ENCODE measurements at regions not wholly inside any gene's neighbourhood (a gene's known extent, or its start where the extent isn't known, plus 50 kb on each side); places are given as distances from the start of the nearest gene placed in this dataset.

DNA sequence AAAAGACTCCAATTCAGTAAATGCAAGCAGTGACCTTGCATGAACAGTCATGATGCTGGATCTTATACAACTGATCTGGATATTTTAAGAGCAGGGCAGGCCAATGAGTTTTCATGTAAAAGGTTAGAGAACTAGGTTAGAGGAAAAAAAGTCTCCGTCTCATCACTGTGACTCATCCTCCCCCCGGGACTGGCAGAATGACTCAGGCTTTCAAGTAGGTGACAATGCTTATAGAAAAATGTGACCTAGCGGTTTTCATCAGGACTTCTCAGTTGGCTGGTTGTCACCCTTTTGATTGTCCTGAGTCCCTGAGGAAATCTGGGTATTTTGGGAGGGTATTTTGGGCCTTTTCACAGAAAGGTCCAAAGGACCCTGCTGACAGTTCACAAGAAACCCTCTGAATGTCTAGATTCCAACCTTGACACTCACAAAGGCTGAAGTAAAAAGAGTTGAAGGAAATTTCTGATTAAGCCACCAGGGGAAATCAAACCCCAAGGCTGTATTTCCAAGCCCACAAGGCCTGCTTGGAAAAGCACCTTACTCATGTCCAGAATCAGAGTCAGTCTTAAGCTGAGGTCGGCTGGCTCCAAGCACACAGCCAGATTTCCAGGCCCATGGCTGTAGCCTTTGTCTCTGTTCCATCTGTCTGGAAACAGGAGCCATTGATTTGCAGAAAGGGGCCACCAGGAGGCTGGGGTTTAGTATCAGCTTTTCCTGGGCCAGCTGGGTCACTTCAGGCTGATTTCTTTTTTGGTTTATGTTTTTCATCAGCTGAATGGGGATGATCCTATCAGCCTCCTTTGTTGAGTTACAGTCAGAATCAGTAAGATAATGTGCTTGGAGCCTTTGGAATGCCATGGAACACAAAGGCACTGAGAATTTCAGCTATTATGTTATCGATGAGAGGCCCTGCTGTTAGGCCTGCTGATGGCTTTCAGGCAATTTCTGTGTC lies 226.4 kb upstream of the HABP2 start:
- peak; percentile 70 for DNase-seq (ENCODE audit: low read depth)

DNA sequence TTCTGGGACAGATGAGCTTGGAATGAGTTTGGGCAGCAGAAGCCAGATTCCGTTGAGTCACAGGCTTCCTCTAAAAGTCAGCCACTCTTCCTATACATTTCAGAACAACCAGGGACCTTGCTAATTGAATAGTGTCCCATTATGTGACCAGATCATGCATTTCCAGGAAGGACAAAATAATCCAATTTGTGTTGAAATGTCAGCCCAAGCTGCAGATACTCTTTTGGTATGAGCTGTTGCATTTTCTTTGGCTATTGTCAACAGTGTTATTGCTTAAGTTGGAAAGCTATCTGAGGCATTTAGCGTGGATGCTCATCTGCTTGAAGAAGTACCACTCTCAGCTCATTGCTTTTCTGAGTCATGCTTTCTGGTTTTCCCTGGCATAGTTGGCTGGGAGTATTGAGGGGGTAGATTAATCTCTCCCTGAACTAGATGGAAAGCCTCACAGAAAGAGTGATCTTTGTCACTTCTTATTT lies 223.7 kb upstream of the HABP2 start:
- peak; percentile 62 for DNase-seq (ENCODE audit: low read depth)

DNA sequence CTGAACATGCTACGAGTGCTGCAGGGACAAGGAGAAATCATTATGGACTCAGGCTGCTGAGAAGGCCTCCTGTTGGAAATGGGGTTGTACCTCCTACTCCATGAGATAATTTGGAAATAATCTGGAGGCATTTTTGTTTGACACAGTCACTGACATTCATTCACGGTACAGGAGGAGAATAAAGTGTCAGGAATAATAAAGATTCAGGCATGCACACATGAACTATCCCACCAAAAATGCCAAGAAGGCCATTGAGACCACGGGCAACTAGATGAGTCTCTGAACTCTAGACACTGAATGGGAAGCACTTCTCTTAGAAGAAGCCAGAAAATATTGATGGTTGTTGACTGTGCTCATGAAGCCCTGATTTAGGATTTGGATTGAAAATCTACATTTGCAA lies 220.9 kb upstream of the HABP2 start:
- no peak for DNase-seq (ENCODE audit: low read depth)

DNA sequence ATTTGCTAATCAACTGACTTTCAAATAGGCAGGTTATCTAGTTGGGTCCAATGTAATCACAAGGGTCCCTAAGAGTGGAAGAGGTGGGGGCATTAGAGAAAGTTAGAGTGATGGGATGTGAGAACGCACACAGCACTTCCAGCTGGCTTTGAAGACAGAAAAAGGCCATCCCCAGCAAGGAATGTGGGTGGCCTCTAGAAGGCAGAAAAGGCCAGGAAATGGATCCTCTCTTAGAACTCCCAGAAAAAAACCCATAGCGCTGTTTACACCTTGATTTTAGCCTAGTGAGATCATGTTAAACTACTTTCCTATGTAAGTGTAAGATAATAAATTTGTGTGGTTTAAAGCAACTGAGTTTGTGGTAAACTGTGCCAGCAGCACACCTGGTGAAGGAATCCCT lies 219.5 kb upstream of the HABP2 start:
- no peak for DNase-seq (ENCODE audit: low read depth)

DNA sequence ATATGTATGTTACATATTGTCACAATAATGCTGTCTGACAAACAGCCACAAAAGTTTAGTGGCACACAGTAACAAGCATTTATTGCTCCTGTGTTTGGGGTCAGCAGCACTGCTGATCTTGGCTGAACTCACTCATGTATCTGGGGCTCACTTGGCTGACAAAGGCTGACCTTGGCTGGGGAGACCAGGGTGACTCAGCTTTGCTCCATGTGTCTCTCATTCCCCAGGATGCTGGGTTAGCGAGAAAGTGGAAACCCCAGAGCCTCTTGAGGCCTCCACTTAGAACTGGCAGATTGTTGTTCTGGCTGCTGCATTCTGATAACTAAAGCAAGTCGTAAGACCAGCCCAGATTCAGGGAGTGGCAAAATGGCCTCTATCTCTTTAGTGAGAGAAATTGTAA lies 217.3 kb upstream of the HABP2 start:
- DNase-seq (ENCODE audit: low read depth) = peak; percentile 72

DNA sequence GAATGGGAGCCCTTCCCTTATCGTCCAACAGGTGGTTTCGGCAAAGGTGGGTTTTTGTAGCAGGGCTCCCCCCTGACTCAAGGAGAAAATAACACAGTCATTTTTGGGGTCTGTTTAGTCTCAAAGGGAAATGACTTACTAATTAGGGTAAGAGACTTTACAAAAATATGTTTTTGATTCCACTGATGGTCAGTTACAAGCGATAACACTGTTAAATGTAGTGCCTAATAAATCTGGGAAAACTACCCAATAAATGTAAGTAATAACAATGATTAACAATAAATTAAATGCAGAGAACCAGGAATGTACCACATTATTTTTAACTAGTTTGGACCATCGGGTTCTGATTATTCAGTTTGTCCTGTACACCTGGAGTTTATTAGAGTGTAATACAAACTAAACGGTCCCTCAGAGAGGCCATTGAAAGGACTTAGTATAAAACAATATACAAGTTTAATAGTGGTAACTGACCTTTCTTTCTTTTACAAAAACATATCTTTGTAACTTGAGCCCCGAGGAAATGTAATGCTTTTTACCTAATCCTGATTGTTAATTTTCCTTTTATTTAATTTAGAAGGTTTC lies 216.2 kb upstream of the HABP2 start:
- no peak for DNase-seq (ENCODE audit: low read depth)

DNA sequence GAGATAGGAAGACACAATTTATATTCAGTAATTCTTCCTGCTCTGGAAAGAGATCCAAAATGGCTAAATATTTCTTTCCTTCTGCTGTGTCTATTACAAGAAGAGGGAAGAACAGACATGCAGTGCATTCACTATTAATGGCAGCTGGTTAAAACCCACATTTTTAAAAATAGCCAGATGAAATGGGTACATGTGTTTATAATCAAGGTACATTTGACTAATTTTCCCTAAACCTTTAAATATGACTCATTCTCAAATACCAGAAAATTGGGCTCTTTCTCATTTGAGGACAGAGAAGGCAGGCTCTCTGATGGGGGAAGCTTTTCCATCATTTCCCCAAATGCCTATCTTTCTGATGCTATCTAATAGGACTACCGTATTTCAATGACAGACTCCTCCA lies 215.7 kb upstream of the HABP2 start:
- DNase-seq (ENCODE audit: low read depth) = peak; percentile 4

DNA sequence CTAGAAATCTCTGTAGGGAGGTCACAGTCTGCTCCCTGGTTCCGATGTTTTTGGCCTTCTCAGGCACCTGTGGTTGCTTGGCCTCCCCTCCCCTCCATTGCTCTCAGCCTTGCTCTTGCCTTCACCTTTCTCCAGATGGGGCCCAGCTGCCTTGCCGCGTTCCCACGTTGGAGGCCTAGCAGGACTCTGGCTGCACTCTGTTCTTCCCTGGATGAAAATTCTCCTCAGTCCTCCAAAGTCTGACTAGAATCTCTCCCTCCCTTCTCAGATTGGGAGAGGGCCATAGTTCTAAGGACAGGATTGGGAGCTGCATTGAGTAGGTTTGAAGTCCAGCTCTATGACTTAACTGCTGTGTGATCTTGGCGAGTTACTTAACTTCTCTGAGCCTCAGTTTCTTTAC lies 213.7 kb upstream of the HABP2 start:
- DNase-seq (ENCODE audit: low read depth) = no peak

DNA sequence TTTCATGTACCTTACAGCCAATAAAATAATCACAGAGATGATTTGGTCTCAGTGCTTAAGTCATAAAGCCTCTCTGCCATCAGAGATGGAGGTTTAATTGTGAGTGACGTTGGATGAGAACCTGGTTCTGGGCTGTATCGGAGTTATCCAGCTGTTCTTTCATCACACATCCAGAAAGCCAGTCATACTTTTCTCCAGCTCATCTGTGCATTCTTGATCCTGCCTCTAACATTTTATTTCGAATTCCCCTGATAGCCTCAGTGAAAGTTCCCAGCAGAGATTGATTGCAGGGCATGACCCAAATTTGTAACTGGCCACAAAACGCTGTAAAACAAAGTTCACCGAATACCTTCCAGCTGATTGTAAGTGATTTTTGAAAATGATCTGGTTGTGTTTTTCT lies 212.6 kb upstream of the HABP2 start:
- DNase-seq (ENCODE audit: low read depth) = no peak

DNA sequence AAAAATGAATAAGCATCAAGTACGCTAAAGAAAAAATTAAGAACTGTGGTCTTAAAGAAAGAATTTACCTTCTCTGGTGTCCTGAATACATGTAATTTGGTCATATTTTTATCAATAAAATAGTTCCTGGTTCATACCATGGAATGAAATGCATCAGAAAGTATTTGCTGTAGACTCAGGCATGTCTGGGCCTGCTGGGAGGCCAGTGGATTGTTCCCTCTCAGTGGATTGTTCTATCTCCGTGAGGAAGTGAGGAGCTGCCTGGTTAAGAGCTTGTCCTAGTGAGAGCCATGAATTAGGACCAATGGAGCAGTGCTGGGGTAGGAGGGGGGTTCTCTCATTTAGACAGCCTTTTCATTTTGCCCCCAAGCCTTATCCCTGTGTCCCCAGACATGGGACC lies 211.7 kb upstream of the HABP2 start:
- DNase-seq (ENCODE audit: low read depth) = no peak

DNA sequence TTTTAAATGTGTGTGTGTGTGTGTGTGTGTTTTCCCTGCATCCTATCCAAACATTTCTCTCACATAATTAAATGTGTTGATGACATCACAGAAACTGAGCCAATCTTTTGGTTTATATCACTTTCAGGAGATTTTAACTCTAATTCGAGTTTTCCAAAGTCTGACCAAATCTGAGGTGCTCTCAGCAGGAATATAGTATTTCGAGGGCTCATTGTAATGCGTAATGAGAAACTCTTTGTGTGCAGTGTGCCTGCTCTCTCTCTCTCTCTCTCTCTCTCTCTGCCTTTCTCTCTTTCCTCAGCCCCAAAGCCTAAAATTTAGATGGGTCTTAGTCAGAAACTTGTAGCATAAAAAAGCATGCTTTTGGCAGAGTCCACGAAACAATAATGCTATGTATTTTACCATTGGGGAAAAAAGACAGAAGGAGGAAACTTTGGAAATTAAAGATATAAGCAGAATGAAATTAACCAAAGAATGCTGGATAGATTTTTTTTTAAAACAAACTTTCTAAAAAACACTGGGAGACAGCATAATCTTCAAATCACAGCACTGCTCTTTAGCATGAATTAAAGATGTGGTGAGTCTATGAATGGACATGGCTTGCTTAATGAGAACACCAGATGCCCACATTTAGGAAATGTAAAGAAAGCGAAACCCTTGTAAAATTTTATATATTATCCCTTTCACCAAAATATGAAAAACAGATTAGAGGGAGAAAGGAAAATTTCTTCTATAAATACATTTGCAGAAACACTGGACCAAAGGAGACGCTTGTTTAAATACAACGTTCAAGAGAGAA lies 206.8 kb upstream of the HABP2 start:
- DNase-seq (ENCODE audit: low read depth) = no peak

DNA sequence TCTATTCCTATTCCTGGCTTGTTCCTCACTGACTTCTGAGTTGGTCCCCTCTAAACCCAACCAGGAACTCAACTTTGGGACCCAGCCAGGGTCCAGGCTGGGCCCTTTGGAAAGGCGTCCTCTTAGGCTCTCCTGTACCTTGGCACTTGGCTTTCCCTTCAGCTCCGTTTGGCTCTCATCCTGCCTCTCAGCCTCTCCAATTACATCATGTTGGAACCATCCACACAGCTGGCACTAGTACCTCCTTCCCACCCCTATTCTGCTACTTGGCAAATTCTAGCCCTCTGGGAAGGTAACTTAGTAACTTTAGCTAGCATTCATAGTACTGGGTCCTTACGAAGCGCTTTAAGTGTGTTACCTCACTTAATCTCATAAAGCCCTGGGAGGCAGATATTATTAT lies 205.3 kb upstream of the HABP2 start:
- peak; percentile 16 for DNase-seq (ENCODE audit: low read depth)

DNA sequence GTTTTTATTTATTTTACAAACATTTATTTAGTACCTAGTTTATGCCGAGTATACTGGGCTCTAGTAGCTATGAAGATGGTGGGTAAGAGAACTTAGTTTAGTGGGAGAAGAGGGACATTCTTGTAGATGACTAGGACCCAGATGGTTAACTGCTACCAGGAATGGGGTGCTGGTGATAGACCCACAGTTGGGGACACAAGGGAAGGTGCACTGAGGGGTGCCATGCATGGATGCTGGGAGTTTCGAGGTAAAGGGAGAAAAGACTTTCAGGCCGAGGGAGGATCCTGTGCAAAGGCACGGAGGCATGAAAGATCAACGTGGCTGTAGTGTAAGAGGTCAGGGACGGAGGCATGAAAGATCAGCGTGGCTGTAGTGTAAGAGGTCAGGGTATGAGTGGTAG lies 204.2 kb upstream of the HABP2 start:
- no peak for DNase-seq (ENCODE audit: low read depth)

DNA sequence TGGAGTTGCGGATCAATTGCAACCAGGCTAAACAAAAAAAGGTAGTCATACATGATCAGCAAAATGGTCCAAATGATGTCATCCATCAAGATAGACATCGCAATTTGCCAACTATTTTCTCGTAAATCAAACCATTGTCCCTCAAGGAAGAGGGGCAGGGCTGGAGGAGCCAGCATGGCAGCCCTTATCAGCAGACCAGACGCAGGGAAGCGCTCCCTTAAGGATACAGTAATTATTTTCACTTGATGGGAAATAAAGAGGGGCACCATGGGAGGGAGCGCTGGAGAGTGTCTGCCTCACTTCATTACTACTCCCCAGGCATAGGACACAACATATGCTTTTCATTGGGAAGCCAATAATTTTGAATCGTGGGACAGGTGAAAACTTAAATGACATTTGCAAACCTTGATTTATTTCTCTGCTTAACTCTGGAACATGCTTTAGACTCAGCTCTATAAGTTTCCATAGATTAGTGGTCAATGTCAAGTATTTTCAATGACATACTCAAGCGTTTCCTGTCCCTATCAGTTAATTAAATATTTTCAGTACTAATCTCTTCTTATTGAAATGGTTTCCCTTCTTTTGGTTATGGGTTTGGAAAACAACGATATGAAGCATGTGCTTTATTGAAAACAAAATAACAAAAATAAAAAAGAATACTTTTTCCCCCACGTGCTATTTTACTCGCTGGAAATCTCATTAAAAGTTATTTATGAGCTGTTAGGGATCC lies 202.4 kb upstream of the HABP2 start:
- DNase-seq (ENCODE audit: low read depth) = no peak

DNA sequence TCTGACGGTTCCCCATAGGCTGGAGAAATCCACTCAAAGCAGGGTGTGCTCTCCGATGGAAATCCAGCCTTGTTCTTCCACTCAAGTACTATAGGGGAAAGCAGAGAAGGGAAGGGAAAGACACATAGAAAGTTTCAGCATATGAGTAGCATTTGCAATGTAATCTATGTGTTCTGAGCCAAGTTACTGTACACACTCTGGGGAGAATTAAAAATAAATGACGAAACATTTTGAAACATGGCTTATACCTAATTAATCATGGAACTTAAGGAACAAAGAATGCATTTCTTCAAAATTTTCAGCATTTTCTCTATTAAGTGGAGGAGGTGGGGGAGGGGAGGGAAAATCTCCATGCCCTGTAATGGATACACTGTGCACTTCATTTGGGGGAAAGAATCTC lies 198.1 kb upstream of the HABP2 start:
- peak; percentile 3 for DNase-seq (ENCODE audit: low read depth)

DNA sequence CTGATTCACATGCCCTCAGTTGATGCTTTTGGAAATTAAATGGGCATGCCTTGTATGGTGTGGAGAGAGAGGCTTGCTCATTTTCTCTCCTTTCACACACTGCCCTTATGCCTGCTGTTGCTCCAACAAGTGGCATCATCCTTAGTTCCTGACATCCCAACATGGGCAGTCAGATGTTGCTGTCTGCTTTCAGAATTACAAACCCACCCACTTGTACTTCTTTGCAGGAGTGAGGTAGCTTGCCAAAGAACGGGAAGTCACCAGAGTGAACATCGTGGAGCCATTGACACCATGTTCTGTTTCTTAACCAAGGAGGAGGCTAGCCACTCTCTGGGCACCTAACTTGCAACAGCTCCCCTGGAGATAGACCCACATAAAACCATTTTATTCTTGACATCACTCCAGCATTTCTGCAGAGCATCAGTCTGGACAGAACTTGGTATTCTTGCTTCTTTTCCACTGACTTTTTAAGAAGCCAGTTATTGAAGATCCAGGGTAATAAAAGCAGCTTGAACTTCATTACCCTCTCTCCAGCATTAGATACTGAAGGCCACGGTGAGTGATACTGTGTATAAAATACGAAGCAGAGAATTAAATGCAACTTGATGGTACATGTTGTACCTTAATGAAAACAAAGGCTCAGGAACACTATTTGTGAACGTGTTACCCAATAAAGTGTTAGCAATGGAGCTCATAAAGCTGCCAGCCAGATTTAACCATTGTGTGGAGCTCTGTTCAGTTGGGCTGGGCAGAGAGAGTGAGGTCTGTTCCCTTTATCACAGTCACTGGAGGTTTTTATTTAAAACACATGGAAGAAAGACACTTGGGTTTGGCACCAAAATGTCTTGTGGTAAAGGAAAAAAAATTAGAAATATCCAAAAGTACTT lies 195.8 kb upstream of the HABP2 start:
- DNase-seq (ENCODE audit: low read depth) = peak; percentile 27

DNA sequence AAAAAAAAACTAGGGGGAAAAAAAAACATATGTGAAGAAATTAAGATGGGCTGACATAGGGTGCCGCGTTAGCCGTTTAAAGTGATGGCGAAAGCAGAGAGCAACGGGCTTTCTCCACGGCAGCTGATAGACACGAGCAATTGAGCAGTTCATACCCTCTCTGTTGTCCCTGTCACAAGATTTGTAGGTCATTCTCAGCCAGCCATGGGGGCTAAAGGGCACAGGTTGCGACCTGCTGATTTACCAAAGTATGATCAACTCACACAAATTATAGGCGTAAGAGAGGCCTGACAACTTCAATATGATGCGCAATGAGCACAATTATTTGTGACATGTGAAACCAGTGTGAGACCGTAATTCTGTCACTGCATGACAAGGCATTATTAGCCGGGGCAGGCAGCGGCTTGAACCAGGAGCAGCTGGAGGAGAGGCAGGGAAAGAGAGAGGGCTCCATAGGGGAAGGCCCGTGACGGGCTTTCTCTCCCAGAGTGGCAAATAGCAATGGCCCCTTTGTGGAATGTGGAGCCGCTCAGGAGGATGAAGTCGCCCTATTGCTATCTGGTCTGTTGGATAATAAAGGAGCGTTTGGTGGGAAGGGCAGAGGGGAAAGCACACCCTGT lies 195.1 kb upstream of the HABP2 start:
- no peak for DNase-seq (ENCODE audit: low read depth)

DNA sequence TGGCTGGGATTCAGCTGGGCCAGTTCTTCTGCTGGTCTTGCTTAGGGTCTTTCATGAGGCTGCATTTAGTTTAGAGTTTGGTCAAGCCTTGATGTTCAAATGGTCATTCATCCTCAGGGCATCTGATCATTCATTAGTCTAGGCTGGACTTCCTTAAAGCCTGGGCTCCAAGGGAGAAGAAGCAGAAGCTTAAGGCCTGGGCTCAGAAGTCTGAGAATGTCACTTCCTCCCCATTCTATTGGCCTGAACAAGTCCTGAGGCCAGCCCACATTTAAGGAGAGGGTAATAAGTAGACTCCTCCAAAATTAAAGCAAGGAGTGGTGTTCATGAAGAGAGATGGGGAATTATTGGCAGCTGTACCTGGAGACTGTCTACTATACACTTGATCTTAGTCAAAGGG lies 193.2 kb upstream of the HABP2 start:
- DNase-seq (ENCODE audit: low read depth) = no peak

DNA sequence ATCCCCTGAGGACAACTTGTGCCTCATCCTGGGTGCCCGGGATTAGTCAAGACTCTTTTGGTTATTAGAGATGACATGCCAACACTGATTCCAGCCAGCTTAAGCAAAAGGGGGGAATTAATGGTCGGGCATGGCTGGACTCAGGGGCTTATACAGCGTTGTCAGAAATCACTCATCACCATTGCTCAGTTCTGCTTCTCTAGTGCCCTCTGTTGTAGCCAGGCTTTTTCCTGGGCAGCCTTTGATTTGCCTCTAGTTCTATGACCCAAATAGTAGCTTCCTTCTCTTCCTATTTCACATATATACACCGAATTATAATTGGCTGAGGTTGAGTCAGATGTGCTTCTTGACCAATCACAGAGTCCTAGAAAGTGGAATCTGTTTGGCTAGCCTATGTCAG lies 192.0 kb upstream of the HABP2 start:
- DNase-seq (ENCODE audit: low read depth) = no peak

DNA sequence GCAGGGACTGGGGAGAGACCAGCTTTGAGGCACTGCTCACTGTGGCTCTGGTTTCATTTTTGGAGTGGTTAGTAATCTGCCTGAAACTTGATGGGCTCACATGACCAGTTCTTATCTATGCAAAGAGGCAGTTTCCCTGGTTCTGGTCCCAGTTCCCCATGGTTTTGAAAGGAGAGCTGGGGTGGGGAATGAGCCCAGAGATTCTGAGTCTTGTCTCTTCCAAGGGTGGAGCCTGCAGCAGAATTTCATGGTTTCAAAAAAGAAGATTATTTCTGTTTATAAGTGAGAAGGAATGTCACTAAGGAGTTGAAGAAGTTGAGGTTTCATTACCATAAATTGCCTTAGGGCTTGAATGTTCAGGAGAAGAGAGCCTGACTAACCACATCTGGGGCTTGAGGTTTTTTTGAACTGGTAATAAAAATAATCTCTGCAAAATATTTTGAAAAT lies 190.2 kb upstream of the HABP2 start:
- peak; percentile 22 for DNase-seq (ENCODE audit: low read depth)

DNA sequence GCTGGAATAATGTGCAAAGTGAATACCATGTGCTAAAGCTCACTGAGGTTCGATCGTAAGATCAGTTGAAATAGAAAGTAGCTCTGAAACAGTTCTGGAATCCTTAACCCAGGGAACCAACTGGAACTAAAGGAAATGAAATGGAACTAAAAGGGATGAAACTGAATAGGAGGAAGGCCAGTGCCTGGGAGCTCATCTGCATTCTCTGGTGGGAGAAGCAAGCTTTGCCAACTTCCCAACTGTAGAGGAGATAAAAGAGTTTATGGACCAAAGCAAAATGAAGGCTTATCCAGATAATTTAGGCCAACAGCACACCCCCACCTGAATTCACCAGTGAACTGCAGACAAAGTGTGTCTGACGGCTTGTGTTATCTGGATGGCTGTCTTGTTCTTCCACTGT lies 188.6 kb upstream of the HABP2 start:
- no peak for DNase-seq (ENCODE audit: low read depth)
